Stimulated activated CD8-positive, alpha-beta memory T cell treated with anti-CD3 and anti-CD28 coated beads, Interleukin-2, amount 100 ng/mL, for 48 hours (primary cell): ENCODE measurements at regions not wholly inside any gene's neighbourhood (a gene's known extent, or its start where the extent isn't known, plus 50 kb on each side); places are given as distances from the start of the nearest gene placed in this dataset.
"Not testable (repeated sequence)": the region's sequence is repeated elsewhere in the genome, so short reads cannot be mapped to it uniquely, and the experiment has no call there.

ENCODE experiments used
- DNase-seq, 2 donors: peaks; one replicate each; pipeline ENCODE4 v3.0.0-alpha.2; 2020; ENCODE audit warnings: low read depth in 2 of 2

DNA sequence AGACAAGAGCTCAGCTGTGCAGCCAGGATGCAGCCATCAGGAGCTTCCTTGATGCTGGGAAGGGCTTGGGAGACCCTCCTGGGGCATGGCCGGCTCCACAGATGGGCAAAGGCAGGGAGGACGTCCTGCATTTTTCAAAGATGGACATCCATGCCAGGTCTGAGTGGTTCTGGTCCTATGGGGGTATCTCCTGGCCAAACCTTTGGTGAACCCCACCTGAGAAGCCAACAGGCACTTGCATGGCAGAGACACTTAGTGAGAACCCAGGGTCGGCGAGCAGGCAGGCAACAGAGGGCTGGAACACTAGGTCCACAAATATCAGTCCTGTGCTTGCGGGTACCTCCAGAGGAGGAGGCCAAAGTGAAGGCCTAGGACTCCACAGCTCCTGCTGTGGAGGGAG lies 70.0 kb downstream of the KCTD15 start:
- no peak for DNase-seq

DNA sequence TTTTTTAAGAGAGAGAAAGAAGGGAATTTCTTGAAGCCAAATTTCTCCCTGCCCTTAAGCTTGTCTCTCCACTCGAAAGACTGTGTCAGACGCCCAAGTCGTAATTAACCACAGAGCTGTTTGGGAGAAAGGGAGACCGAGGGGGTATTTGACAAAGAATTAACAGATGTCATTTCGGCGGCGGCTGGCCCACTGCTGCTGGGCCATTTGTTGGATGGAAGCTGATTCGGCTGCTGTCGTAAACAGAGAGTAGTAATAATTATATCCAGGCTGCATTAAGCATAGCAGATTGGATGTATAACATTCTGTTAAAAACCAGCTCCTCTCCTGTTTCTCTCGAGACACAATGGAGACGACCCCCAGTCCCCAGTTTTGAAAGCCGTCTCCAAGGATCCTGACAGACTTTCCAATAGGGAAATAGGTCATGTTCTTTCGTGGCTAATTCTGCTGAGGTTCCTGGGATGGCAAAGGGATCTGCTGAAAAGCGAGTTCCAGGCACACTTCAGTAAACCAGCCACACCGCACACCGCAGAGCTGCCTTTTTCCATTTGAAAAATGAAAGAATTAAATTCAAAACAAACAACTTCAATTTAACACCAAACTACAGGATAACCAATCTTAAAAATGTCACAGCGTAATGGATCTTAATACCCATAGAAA lies 71.5 kb downstream of the KCTD15 start:
- no peak for DNase-seq

DNA sequence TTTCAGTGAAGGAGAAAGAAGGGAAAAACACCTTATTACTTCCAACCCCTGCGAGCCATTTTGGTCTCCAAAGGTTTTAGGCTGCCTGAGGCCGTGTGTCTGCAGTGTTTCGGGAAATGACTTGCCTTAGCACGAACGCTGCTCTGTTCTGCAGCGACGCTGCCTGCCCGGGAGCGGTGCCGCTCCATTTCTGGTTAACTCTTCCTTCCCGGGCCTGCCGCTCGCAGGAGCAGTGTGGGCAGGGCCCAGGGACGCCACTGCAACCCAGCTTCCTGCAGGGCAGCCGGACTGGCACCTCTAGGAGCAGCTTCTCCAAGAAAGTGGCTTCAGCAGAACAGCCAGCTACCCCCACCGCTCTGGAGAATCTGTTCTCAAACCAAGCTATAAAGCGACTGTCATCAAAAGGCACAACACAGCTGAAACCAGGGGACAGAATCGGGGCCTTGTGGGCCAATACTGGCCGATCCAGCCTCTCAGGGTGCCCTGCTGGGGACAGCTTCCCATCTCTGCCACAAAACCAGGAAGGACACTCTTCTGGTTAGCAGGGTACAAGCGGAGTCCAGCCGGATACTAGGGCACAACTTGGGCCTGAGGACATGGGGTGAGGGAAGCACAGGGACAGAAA lies 72.2 kb downstream of the KCTD15 start:
- no peak for DNase-seq

DNA sequence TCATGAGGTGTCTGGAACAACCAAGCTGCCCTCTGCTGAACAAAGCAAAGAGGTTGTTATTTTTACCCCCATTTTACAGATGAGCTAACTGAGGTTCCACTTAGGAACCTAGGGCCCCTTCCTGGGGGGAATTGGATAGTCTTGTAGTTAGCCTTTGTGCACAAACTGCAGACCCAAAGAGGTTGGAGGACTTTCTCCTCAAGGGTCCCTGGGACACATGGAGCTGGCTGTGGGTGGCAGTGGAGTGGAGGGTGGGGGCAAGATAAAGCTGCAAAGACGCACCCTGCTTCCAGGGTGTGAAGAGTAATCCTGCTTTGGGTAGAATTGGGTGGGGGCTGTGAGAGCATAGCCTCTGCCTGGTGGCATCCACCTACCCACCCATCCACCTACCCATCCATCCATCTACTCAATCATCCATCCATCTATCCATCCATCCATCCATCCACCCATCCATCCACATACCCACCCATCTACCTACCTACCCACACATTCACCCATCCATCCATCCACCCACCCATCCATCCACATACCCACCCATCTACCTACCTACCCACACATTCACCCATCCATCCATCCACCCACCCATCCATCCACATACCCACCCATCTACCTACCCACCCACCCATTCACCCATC lies 73.7 kb downstream of the KCTD15 start:
- DNase-seq, result not testable (repeated sequence)

DNA sequence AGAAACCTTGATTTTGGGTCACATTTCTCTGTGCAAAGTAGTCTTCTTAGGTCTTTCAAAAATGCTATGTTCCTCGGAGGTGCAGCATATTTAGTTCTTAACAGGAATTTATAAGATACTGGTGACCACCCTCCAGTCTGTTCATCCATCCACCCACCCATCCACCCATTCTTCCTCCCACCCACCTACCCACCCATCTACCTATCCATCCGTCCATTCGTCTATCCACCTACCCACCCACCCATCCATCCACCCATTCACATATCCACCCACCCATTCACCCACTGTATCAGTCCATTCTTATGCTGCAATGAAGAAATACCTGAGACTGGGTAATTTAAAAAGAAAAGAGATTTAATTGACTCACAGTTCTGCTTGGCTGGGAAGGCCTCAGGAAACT lies 74.9 kb downstream of the KCTD15 start:
- DNase-seq, result no peak

DNA sequence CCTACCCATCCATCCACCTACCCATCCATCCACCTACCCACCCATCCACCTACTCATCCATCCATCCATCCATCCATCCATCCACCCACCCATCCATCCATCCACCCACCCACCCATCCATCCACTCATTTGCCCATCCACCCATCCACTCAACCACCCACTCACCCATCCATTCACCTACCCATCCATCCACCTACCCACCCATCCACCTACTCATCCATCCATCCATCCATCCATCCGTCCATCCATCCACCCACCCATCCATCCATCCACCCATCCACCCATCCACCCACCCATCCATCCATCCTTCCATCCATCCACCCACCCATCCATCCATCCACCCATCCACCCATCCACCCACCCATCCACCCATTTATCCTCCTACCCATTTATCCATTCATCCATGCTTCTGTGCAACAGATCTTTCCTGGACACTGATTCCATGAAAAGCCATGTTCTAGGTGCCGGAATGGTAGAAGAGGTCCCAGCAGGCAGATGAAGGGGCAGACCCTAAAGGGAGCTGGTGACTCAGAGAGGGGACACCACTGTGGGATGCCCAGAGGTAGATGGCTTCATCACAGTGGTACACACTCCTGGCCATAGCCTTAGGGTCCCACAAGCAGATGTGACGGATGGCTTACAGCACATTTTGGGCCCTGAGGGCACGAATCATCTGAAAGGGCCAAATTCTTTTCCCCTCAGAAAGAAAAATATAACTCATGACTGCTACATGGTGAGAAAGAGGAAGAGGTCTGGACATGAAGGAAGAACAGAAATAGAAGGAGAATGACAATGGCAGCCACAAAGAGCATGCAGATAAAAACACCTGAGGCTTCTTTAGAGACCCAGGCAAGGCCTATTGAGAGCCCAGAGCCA lies 76.0 kb downstream of the KCTD15 start:
- DNase-seq, result no peak

DNA sequence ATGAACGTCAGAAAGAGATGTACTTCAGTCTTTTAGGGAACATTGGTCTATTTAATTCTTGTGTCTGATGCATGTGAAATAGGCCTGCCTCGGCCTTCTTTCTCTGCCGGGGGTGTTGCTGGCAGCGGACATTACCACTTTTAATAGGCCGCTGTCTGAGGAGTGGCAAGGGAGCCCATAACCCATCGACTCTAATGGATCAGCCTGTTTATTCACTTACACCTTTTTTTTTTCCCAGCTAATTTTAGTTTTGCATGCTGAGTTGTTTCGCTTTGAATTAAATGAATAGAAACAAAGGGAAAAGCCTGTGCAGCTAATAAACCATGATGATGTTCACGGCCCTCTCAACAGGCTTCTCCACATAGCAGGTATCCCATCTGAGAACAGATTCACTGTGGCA lies 78.4 kb downstream of the KCTD15 start:
- no peak for DNase-seq

DNA sequence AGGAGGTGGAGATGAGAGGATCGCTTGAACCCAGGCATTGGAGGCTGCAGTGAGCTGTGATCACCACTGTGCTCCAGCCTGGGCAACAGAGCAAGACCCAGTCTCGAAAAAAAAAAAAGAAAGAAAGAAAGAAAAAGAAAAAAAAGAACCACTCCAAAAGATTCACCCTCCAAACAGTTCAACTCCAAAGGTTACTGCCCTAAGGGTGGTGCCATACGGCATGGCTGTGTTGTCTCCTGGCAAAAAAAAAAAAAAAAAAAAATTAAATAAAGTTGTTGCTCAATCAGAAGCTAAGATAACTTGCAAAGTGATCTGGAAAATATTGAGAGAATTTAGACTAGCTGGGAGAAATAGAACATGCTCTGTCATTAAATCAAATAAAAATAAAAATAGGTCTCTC lies 79.5 kb downstream of the KCTD15 start:
- DNase-seq, result no peak

DNA sequence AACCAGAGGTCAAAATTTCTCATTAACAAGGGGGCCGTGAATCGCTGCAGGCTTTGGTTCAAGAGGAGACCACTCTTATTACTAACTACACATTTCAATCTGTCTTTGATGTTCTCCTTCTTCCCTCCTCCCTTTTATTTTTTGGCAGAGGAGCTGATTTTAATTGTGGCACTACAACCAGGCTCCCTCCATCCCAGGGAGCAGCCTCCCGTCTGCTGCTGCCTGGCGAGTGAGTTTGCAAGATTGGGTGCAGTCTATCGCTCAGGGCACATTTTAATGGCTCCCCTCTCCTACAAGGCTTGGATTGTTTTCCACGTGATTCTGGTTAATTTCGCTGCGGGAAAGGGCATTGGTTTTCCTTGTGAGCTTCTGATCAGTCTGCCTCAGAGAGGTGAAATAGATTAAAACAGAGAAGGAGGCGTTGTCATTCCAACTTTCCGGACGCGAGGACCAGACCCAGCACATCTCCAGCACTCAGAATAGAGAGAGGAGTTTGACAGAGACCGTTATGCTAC lies 81.4 kb downstream of the KCTD15 start:
- DNase-seq, result no peak

DNA sequence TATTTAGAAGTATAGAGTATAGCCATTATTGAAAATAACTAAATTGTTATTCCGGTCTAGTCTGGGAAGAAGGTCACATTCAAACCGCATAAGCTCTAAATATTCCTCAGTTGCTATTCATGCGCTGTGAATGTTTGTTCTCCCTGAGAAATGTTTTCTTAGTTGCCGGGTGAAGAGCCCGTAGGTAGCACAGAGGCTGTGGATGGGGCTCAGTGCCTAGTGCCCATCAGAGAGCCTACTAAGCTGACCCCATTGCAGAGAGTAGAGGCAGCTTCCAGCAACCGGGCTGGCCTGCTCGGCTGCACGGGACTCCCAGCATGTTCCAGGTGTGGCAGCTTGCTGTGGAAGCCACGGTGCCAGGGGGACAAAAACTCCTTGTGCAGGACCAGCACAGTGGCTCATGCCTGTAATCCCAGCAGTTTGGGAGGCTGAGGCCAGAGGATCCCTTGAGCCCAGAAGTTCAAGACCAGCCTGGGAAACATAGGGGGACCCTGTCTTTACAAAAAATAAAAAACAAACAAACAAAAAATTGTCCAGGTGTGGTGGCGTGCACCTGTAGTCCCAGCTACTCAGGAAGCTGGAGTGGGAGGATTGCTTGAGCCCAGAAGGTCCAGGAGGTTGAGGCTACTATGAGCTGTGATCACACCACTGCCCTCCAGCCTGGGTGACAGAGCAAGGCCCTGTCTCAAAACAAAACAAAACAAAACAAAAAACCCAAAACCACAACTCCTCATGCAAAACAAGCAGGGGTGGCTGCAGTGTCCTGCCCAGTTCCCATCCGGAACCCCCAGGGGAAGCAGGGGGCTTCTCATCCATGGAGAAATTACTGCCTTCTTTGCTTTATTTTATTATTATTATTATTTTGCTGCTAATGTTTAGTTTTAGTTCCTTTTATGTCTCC lies 82.5 kb downstream of the KCTD15 start:
- DNase-seq, result no peak

DNA sequence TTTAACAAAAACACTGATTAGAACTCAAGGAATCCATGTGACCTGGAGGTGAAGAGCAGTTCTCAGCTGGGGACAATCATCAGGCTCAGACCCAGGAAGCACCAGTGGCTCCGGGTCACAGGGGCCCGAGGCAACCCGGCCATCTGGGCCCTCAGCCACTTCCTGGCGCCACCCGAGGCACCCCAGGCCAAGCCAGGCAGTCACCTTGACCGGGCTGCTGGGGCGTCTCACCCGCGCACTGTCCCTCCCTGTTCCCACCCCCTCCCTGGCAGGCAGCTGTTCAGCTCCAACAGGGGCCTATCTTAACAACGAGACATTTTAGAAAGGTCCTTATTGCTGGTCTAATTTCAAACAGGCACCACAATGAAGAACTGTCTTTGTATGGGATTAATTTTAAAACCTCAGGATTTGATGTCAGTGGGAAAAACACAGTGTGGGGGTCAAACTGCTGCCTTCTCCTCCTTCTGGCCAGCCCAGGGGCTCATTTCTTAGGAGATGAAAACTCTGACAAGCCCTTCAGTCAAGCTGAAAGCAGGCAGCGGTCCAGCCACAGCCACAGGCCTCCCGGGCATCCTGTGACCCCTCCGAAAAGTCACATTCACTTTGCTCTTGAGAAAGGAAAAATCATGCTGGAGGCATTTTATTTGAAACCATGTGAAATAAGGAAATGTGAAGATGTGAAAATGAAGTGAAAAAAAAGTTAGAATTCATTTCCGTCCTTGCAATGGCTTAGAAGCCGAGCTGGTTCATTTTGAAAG lies 83.3 kb downstream of the KCTD15 start:
- DNase-seq, result no peak

DNA sequence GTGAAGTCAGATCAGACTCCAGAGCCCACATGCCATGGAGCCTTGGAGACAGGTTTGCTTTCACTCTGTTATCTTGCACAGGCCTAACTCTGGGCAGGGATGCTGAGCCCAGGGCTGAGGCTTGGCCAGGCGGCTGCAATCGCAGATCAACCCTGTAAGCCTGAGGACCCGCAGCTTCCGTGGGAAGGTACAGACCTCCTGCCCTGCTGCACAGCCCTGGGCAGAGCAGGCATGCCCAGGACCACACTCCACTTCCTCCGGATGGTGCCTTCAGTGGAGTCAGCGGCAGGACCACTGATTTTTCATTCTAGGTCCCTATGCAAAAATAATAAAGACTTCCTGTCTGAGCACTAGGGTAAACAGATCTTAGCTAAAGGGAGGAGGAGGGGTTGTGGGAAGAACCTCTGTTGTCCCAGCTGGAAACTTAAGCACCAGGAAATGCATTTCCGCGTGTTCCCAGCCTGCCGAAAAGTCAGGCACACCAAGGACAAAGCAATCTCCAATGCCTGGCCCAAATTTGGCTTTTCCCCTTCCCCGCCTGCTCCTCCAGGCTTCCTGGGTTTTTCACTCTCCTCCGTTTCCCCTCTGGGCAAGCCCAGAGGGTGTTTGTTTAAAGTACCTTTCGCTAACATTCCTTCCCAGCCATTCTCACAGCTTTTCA lies 87.3 kb downstream of the KCTD15 start:
- no peak for DNase-seq

DNA sequence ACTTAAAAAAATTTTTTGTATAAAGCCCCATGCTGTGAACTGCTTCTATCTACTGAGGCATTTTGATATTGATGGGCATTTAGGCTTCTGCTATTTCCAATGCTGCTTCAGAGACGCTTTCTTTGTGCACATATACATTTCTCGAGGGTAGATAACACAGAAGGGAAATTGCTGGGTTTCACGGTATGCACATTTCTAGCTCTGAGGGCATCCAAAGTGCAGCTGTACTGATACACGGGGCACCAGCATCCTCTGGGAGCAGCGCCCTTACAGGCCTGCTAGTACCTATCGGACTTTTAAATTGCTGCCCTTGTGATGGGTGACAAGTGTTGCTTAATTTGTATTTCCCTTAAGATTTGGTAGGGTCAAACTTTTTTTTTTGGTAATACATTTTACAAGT lies 88.6 kb downstream of the KCTD15 start:
- no peak for DNase-seq

DNA sequence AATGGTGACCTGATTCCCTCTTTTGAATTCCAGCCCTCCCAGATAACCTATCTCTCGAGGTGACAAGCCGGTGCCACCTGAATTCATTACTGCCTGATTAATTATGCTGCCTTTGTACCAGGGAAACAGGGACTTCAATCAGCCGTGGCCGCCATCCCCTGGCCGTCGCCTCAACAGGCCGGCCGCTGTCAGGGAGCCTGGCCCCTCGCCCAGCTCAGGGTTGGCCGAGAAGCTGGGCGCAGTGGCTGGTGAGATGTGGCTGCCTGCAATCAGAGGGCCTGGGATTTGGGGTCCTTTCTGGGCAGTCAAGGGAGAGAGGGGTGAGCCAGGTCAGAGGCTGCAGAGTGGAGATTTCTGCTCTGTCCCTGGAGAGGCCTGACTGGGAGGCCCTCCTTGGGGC lies 91.2 kb downstream of the KCTD15 start:
- no peak for DNase-seq

DNA sequence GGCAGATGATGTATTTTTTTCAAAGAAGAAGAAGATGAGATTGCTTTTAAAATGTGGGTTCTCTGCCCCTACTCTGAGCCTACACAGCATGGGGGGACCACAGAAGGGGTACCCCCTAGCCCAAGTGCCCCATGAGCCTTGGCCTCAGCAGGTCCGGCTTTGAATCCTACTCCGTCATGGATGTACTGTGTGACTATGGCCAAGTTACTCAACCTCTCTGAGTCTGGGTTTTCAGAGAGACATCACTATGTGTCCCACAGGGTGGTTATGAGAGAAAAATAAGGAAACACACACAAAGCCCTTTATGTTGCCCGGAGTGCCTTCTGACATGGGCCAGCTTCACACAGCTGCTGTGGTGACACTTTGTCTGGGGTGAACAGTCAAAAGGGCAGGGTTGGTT lies 92.0 kb downstream of the KCTD15 start:
- DNase-seq, result no peak

DNA sequence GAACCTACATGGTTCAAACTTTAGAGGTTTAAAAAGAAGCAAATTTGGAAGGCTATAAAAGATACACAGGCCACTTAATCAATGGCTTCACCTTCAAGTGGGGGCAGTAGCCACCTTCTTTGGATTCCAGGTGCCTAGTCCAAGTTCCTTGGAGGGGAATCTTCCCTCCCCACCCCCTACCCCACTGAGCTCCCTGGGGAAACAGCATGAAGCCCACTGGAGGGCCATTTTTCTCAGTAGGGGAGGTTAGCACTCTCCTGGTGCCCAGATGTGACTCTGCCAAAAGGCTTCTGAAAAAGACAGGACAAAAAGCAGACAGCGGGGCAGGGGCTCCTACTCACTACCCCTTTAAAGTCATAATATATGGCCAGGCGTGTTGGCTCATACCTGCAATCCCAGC lies 93.9 kb downstream of the KCTD15 start:
- no peak for DNase-seq

DNA sequence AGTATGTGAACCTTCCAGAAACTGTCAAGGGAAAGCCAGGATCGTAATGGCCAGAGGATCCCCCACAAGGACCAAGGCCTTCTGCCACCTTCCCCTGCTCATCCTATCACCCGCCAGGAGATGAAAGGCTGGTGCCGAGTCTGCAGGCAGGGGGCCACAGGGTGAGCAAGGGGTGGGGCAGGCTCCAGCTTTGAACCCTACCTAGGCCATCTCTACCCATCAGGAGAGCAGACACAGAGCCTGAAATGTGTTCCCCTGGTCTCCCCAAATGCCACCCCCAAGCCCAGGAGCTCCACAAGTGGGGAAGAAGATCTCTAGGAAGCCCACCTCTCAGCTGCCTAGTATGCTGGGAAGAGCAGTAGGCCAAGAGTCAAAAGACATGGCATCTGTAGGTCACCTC lies 95.1 kb downstream of the KCTD15 start:
- DNase-seq, result no peak

DNA sequence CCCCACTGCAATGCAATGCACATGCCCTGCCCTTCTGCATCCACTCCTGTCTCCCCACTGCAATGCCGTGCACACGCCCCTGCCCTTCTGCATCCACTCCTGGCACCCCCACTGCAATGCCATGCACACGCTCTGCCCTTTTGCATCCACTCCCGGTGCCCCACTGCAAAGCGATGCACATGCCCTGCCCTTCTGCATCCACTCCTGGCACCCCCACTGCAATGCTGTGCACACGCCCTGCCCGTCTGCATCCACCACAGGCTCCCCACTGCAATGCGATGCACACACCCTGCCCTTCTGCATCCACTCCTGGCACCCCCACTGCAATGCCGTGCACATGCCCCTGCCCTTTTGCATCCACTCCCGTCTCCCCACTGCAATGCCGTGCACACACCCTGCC lies 98.1 kb downstream of the KCTD15 start:
- DNase-seq, result no peak

DNA sequence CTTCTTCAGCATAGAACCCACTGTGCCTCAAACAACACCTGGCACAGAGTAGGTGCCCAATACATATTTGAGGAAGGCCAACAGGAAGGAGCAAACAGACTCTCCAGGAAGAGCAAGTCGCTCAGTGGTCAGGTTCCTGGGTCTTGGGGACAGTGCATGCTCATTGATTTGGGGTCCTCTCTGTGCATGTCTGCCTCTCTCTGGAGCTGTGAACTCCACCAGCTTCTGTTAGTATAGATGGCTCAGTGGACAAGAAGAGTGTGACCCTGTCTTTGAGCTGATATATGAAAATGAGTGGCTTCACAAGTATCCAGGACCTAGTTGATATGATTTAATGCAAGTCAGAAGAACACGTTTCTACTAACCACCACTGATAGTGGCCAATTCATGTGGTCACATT lies 98.7 kb downstream of the KCTD15 start:
- DNase-seq, result no peak
